ENCODE measurements at regions not wholly inside any gene's neighbourhood (a gene's known extent, or its start where the extent isn't known, plus 50 kb on each side); places are given as distances from the start of the nearest gene placed in this dataset.

GRCh38 chr13:70390968-70391367 lies 282.7 kb upstream of the KLHL1 start:
- Histone ChIP-seq H3K36me3 (ENCODE audit: insufficient read depth, low read depth, low read length) (no peaks in the 10 kb centered on the region), H3K4me1 (ENCODE audit: insufficient read depth, low read length) (peaks cover 28% of the 10 kb centered on the region), H3K27me3 (ENCODE audit: insufficient read depth, low read length) (peaks cover 29% of the 10 kb centered on the region; the same call in 1 of the 2 replicates), H3K27ac (ENCODE audit: low read length) (no peak overlapping the region), H3K9ac (ENCODE audit: low read depth, low read length) (no peak overlapping the region), H3K9me3 (ENCODE audit: insufficient read depth, low read depth, low read length) (no peaks in the 10 kb centered on the region), H3K4me3 (ENCODE audit: low read length) (no peak overlapping the region)

- Histone ChIP-seq H3K36me3 (ENCODE audit: insufficient read depth, low read depth, low read length) (no peaks in the 10 kb centered on the region), H3K27me3 (ENCODE audit: insufficient read depth, low read length) (peaks cover 29% of the 10 kb centered on the region; the same call in 1 of the 2 replicates), H3K27ac (ENCODE audit: low read length) (no peak overlapping the region)
Observed at GRCh38 chr13:70390064-70390463, 281.8 kb upstream of the KLHL1 start.

GRCh38 chr13:70388935-70389334 lies 280.7 kb upstream of the KLHL1 start:
- H3K4me1 ChIP-seq (ENCODE audit: insufficient read depth, low read length), result peaks cover 26% of the 10 kb centered on the region
- H3K9me3 ChIP-seq (ENCODE audit: insufficient read depth, low read depth, low read length), result no peaks in the 10 kb centered on the region
- H3K4me3 ChIP-seq (ENCODE audit: low read length), result no peak overlapping the region
- no peaks in the 10 kb centered on the region for H3K36me3 ChIP-seq (ENCODE audit: insufficient read depth, low read depth, low read length)
- H3K9ac ChIP-seq (ENCODE audit: low read depth, low read length), result no peak overlapping the region
- H3K27me3 ChIP-seq (ENCODE audit: insufficient read depth, low read length), result peaks cover 29% of the 10 kb centered on the region; the same call in 1 of the 2 replicates
- H3K27ac ChIP-seq (ENCODE audit: low read length), result no peak overlapping the region

More at GRCh38 chr13:70390064-70390463, 281.8 kb upstream of the KLHL1 start:
- no peak overlapping the region for H3K4me3 ChIP-seq (ENCODE audit: low read length)
- H3K9ac ChIP-seq (ENCODE audit: low read depth, low read length), result no peak overlapping the region
- H3K9me3 ChIP-seq (ENCODE audit: insufficient read depth, low read depth, low read length), result no peaks in the 10 kb centered on the region
- H3K4me1 ChIP-seq (ENCODE audit: insufficient read depth, low read length), result peaks cover 28% of the 10 kb centered on the region

- no peak overlapping the region for H3K9ac ChIP-seq (ENCODE audit: low read depth, low read length)
- H3K4me1 ChIP-seq (ENCODE audit: insufficient read depth, low read length), result peaks cover 6% of the 10 kb centered on the region
- H3K4me3 ChIP-seq (ENCODE audit: low read length), result no peak overlapping the region
- H3K36me3 ChIP-seq (ENCODE audit: insufficient read depth, low read depth, low read length), result no peaks in the 10 kb centered on the region
- H3K27ac ChIP-seq (ENCODE audit: low read length), result no peak overlapping the region
- H3K9me3 ChIP-seq (ENCODE audit: insufficient read depth, low read depth, low read length), result no peaks in the 10 kb centered on the region
- peaks cover 14% of the 10 kb centered on the region; the same call in 1 of the 2 replicates for H3K27me3 ChIP-seq (ENCODE audit: insufficient read depth, low read length)
Observed at GRCh38 chr13:70386919-70387318, 278.7 kb upstream of the KLHL1 start.

- Histone ChIP-seq H3K9ac (ENCODE audit: low read depth, low read length) (no peak overlapping the region), H3K27ac (ENCODE audit: low read length) (no peak overlapping the region), H3K36me3 (ENCODE audit: insufficient read depth, low read depth, low read length) (no peaks in the 10 kb centered on the region), H3K4me3 (ENCODE audit: low read length) (no peak overlapping the region), H3K27me3 (ENCODE audit: insufficient read depth, low read length) (peaks cover 6% of the 10 kb centered on the region; the same call in 1 of the 2 replicates), H3K4me1 (ENCODE audit: insufficient read depth, low read length) (no peaks in the 10 kb centered on the region), H3K9me3 (ENCODE audit: insufficient read depth, low read depth, low read length) (no peaks in the 10 kb centered on the region)
Observed at GRCh38 chr13:70385852-70386251, 277.6 kb upstream of the KLHL1 start.

- Histone ChIP-seq H3K27ac (ENCODE audit: low read length) (no peak overlapping the region), H3K4me3 (ENCODE audit: low read length) (no peak overlapping the region), H3K9ac (ENCODE audit: low read depth, low read length) (no peak overlapping the region), H3K27me3 (ENCODE audit: insufficient read depth, low read length) (no peaks in the 10 kb centered on the region), H3K36me3 (ENCODE audit: insufficient read depth, low read depth, low read length) (no peaks in the 10 kb centered on the region), H3K4me1 (ENCODE audit: insufficient read depth, low read length) (no peaks in the 10 kb centered on the region), H3K9me3 (ENCODE audit: insufficient read depth, low read depth, low read length) (no peaks in the 10 kb centered on the region)
Observed at GRCh38 chr13:70384156-70384555, 275.9 kb upstream of the KLHL1 start.

- no peaks in the 10 kb centered on the region for H3K9me3 ChIP-seq (ENCODE audit: insufficient read depth, low read depth, low read length)
- H3K4me3 ChIP-seq (ENCODE audit: low read length), result no peak overlapping the region
- H3K27me3 ChIP-seq (ENCODE audit: insufficient read depth, low read length), result no peaks in the 10 kb centered on the region
- no peaks in the 10 kb centered on the region for H3K4me1 ChIP-seq (ENCODE audit: insufficient read depth, low read length)
- no peak overlapping the region for H3K27ac ChIP-seq (ENCODE audit: low read length)
- no peaks in the 10 kb centered on the region for H3K36me3 ChIP-seq (ENCODE audit: insufficient read depth, low read depth, low read length)
- no peak overlapping the region for H3K9ac ChIP-seq (ENCODE audit: low read depth, low read length)
Observed at GRCh38 chr13:70380809-70381208, 272.6 kb upstream of the KLHL1 start.

- no peak overlapping the region for H3K4me3 ChIP-seq (ENCODE audit: low read length)
- H3K27ac ChIP-seq (ENCODE audit: low read length), result no peak overlapping the region
- no peak overlapping the region for H3K9ac ChIP-seq (ENCODE audit: low read depth, low read length)
- no peaks in the 10 kb centered on the region for H3K4me1 ChIP-seq (ENCODE audit: insufficient read depth, low read length)
- H3K36me3 ChIP-seq (ENCODE audit: insufficient read depth, low read depth, low read length), result no peaks in the 10 kb centered on the region
- no peaks in the 10 kb centered on the region for H3K27me3 ChIP-seq (ENCODE audit: insufficient read depth, low read length)
- no peaks in the 10 kb centered on the region for H3K9me3 ChIP-seq (ENCODE audit: insufficient read depth, low read depth, low read length)
Observed at GRCh38 chr13:70375718-70376117, 267.5 kb upstream of the KLHL1 start.

- Histone ChIP-seq H3K9ac (ENCODE audit: low read depth, low read length) (no peak overlapping the region), H3K36me3 (ENCODE audit: insufficient read depth, low read depth, low read length) (no peaks in the 10 kb centered on the region), H3K4me3 (ENCODE audit: low read length) (no peak overlapping the region), H3K27ac (ENCODE audit: low read length) (no peak overlapping the region), H3K27me3 (ENCODE audit: insufficient read depth, low read length) (no peaks in the 10 kb centered on the region), H3K9me3 (ENCODE audit: insufficient read depth, low read depth, low read length) (no peaks in the 10 kb centered on the region), H3K4me1 (ENCODE audit: insufficient read depth, low read length) (no peaks in the 10 kb centered on the region)
Observed at GRCh38 chr13:70370924-70371323, 262.7 kb upstream of the KLHL1 start.

- no peak overlapping the region for H3K4me3 ChIP-seq (ENCODE audit: low read length)
- no peak overlapping the region for H3K27ac ChIP-seq (ENCODE audit: low read length)
- no peaks in the 10 kb centered on the region for H3K9me3 ChIP-seq (ENCODE audit: insufficient read depth, low read depth, low read length)
- H3K9ac ChIP-seq (ENCODE audit: low read depth, low read length), result no peak overlapping the region
- H3K4me1 ChIP-seq (ENCODE audit: insufficient read depth, low read length), result no peaks in the 10 kb centered on the region
- no peaks in the 10 kb centered on the region for H3K36me3 ChIP-seq (ENCODE audit: insufficient read depth, low read depth, low read length)
- H3K27me3 ChIP-seq (ENCODE audit: insufficient read depth, low read length), result no peaks in the 10 kb centered on the region
Observed at GRCh38 chr13:70366720-70367119, 258.5 kb upstream of the KLHL1 start.

- Histone ChIP-seq H3K27me3 (ENCODE audit: insufficient read depth, low read length) (no peaks in the 10 kb centered on the region), H3K4me3 (ENCODE audit: low read length) (no peak overlapping the region), H3K36me3 (ENCODE audit: insufficient read depth, low read depth, low read length) (no peaks in the 10 kb centered on the region), H3K9ac (ENCODE audit: low read depth, low read length) (no peak overlapping the region), H3K9me3 (ENCODE audit: insufficient read depth, low read depth, low read length) (no peaks in the 10 kb centered on the region), H3K27ac (ENCODE audit: low read length) (no peak overlapping the region), H3K4me1 (ENCODE audit: insufficient read depth, low read length) (no peaks in the 10 kb centered on the region)
Observed at GRCh38 chr13:70363991-70364390, 255.7 kb upstream of the KLHL1 start.

- no peaks in the 10 kb centered on the region for H3K27me3 ChIP-seq (ENCODE audit: insufficient read depth, low read length)
- no peaks in the 10 kb centered on the region for H3K36me3 ChIP-seq (ENCODE audit: insufficient read depth, low read depth, low read length)
- no peak overlapping the region for H3K27ac ChIP-seq (ENCODE audit: low read length)
Observed at GRCh38 chr13:70362820-70363570, 254.7 kb upstream of the KLHL1 start.

More at GRCh38 chr13:70362820-70363570, 254.7 kb upstream of the KLHL1 start:
- Histone ChIP-seq H3K9me3 (ENCODE audit: insufficient read depth, low read depth, low read length) (no peaks in the 10 kb centered on the region), H3K4me1 (ENCODE audit: insufficient read depth, low read length) (no peaks in the 10 kb centered on the region), H3K9ac (ENCODE audit: low read depth, low read length) (no peak overlapping the region), H3K4me3 (ENCODE audit: low read length) (no peak overlapping the region)

All from iPS-20b (cell line).